NCI-H524 (cell line): ENCODE measurements at regions not wholly inside any gene's neighbourhood (a gene's known extent, or its start where the extent isn't known, plus 50 kb on each side); places are given as distances from the start of the nearest gene placed in this dataset.

ENCODE experiments used
- DNase-seq, 2 experiments: peaks; one replicate each; lab custom pipeline; 2025; lab: John Stamatoyannopoulos, UW

DNA sequence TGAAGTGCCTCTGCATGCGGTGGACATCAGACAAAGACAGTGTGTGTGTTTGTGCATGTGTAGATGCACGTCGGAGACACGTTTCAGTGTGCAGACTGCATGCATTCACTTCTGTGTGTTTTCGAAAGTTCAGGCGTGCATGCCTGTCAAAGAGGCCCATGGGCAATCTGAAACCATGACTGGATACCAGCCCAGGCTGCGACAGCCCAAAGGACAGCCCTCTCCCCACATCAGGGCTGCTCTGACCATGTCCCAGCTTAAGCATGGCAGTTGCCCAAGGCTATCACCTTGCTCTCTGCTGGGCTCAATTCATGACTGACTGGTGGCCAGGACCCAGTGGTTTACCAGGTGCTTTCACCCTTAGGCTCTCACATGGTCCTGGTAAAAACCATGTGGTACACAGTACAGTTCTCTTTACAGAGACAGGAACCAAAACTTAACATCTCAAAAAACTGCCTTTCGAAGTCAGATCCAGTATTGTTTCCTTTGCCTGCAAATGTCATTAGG, 423.7 kb upstream of the CADM1 start:
- DNase-seq = no peak

DNA sequence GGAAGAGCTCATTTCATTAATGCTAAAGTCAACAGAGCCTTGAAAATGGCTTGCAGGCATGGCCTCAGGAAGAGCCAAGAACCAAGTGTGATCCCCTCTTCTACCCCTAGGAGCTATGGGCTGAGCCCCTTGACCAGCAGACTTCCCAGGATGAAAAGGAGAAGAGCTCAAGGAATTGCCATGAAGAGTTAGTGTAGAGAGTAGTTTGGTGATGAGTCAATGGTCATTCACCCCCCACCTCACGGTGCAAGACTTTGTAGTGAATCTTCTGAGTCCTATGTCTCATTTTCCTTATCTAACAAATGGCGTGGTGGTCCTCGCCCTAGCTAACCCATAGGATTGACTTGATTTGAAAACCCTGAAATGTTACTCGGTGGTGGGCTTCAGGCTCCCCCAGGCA, 422.4 kb upstream of the CADM1 start:
- no peak for DNase-seq

- no peak for DNase-seq
These were observed 421.9 kb upstream of the CADM1 start for GRCh38 chr11:115926138-115926537.

DNA sequence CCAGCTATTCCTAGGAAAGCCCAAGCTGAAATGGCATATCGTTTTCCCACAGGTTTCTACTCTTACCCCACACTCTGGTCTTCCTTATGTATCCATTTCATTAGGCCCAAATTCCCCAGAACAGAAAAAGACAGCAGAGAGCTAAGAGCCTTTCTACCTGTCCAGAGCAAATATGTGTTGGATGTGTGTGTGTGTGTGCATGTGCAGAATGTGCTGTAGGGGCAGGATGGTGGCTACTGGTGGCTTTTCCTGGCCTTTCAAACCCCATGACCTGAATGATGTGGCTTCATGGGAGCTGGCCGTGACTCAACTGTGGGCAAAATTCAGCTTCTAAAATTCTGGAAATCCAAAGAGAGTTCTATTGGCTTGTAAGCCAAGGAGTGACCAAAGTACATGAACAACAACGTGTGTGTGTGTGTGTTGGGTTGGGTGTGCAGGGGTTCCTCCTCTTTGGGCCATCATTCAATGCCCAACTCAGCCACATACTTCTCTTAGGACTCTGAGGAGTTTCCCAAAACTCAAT, 421.4 kb upstream of the CADM1 start:
- no peak for DNase-seq

DNA sequence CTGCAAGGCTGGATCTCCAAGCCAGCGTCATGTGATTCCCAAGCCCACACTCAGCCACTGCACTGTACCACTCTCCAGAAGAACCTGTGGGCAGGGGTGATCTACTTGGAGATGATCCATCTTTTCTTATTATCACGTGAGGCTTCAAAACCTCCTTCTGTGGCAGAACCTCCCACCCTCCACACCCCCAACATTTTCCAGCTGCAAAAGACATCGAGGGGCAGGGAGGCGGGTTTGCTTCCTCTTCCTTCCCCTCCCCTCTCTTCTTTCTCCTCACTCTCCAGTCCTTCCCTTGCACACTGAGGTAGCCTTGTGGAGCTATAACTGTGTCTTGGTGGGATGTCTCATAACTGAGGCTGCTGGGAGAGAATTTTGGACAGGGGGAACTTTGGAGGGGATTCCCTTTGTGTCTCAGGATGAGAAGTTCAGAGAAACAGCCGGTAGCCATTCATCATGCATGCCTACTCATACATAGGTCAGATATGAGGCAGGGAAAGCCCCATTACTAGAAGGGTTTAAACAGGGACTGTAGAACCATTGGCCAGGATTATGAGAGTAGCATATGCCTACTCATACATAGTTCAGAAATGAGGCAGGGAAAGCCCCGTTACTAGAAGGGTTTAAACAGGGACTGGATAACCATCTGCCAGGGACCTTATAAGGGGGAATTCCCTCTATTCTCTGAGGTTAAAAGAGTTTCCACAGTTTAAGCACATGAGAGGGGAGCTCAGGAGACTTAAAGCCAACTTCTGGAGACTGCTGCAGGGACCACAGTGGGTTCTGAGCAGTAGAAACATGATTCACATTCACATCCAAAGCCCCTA, 420.7 kb upstream of the CADM1 start:
- peak; percentile 51 to 89 for DNase-seq

DNA sequence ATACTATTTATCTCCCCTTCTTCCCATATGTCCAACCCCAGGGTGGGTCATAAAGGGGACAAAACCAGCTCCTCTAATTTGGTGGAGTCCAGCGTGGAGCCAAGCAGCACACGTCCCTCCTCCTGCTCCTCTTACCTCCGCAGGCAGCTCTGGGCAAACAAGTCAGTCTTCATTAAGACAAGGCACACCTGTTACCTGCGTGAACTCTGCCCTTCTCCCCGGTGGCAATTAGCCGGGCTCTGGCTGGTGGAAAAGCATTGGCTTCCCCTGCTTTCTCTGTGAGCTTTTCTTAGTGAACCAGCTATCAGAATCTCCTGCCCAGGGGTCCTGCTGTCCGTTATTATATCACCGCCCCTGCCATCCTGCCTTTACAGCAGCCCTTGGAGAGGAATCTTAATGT, 418.7 kb upstream of the CADM1 start:
- no peak for DNase-seq

- DNase-seq = no peak
These were observed 417.8 kb upstream of the CADM1 start for GRCh38 chr11:115921986-115922385.

GRCh38 chr11:115921540-115921939, 417.3 kb upstream of the CADM1 start:
- no peak for DNase-seq

- no peak for DNase-seq
These were observed 416.7 kb upstream of the CADM1 start for GRCh38 chr11:115920841-115921480.

DNA sequence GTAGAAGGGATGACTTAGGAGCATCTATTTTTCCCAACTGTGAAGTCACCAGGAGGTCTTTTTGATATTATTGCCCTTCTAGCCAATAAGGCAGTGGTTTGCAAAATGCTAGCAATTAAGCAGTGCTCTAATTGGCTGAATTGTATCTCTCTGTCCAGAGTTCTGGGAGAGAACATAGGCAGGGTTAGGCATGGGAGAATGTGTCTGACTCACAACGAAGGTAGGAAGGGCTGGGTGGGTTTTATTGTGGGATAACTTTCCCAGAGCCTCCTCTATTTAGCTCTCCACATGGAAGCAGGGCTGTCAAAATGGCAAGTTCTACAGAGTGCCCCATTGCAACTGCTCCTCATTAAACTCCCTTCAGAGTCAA, 415.9 kb upstream of the CADM1 start:
- no peak for DNase-seq

GRCh38 chr11:115919341-115920091, 415.3 kb upstream of the CADM1 start:
- no peak for DNase-seq

GRCh38 chr11:115918576-115918975, 414.4 kb upstream of the CADM1 start:
- DNase-seq = no peak

DNA sequence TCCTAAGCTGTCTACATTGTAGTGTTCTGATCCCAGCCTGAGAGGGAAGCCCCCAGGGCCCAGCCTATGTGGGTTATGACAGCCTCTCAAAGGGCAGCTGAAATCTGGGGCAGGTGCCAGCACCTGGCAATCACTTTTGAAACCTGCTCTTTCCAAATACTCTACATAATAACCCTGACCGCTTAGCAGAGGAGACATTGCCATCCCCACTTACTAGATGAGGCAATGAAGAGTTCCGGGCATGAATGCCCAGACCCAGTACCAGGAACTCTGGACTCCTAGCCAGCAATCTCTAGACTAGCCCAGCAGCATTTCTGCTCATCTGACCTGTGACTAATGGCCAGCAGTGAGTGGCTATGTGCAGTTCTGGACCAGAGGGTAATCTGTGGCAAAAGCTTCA, 412.4 kb upstream of the CADM1 start:
- DNase-seq = no peak

DNA sequence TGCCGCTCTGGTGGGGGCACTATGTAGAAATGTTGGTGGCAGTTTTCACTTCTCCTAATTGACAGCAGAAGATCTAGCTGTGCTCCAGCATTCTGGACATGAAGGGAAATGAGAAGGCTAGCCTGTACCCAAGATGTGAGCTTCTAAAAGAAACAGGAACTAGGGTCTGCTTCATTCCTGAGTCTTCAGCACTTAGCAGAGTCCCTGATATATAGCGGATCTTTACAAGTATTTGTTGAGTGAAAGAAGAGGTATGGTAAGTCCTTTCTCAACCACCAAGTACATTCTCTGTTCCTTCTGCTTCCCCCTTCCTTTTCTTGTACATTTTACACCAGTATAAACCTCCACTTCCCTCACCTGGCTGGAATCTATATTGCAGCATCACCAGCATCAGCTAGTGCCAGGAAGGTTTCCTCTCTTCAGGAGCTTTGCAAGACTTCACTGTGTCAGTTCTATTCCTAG, 408.3 kb upstream of the CADM1 start:
- DNase-seq = peak in 1 of 2 experiments; percentile 8

GRCh38 chr11:115911613-115912346, 407.6 kb upstream of the CADM1 start:
- DNase-seq = peak; percentile 37 to 62

GRCh38 chr11:115910379-115910778, 406.2 kb upstream of the CADM1 start:
- no peak for DNase-seq

DNA sequence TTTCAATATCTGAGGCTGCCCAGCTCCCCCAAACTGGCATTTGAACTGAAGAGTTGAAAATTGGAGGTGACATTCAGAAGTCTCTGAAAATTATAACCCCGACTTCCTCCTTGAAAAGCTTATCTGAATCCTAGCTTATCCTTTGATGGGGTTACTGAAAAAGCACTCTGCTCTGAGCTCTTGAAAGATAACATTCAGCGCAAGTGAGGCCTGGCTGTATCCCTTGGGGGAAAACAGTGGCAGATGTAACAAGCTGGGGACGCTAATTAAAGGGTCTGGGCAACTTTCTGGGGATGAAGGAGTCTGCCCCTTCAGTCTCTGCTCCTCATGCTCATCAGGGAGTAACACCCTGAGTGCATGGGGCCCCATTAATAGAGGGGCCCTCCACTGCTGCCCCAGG, 402.0 kb upstream of the CADM1 start:
- DNase-seq = peak; percentile 68 to 83

- no peak for DNase-seq
These were observed 401.3 kb upstream of the CADM1 start for GRCh38 chr11:115905341-115906000.

- no peak for DNase-seq
These were observed 399.0 kb upstream of the CADM1 start for GRCh38 chr11:115903179-115903578.

- no peak for DNase-seq
These were observed 396.9 kb upstream of the CADM1 start for GRCh38 chr11:115901069-115901468.

DNA sequence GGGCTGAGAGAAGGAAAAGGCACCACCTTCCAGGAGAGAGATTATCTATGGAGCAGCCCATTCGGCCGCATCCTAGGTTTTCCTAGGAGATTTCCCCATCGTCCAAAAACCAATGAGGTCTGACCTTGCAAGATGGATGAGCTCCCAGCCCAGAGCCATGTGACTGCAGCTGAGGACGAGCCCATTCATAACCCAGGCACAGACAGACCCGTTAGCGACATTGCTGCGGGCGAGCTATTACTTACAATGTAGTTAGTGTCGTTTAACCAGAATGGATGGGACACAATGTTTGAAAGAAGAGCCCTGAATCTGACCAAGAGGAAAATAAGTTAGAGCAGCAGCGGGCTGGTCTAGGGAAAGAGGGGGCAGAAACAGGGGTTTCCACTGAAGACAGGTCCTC, 395.9 kb upstream of the CADM1 start:
- no peak for DNase-seq
